H9 (cell line): ENCODE measurements at regions not wholly inside any gene's neighbourhood (a gene's known extent, or its start where the extent isn't known, plus 50 kb on each side); places are given as distances from the start of the nearest gene placed in this dataset.

Experiments used
- DNase-seq: peaks from one replicate; pipeline ENCODE4 v3.0.0-alpha.2; 2017
- H2AFZ ChIP-seq: one replicate; pipeline ENCODE4 v1.6.1; 2013; ENCODE audit warnings: mild to moderate bottlenecking, low read length, control low read depth, moderate library complexity
- H2AK5ac ChIP-seq: 2 replicates; pipeline ENCODE4 v1.6.1; 2013; ENCODE audit warnings: low read length, control low read depth, mixed read lengths; ENCODE audit not compliant: insufficient read length
- H2BK120ac ChIP-seq: one replicate; pipeline ENCODE4 v1.6.1; 2013; ENCODE audit warnings: low read depth, mild to moderate bottlenecking, low read length, control low read depth, inconsistent platforms; ENCODE audit not compliant: poor library complexity, severe bottlenecking
- H2BK12ac ChIP-seq: 2 replicates; pipeline ENCODE4 v1.6.1; 2013; ENCODE audit warnings: low read length, control low read depth, mixed read lengths, low read depth; ENCODE audit not compliant: insufficient read length
- H2BK15ac ChIP-seq: 2 replicates; pipeline ENCODE4 v1.6.1; 2013; ENCODE audit warnings: low read depth, low read length, control low read depth
- H2BK20ac ChIP-seq: one replicate; pipeline ENCODE4 v1.6.1; 2013; ENCODE audit warnings: low read depth, mild to moderate bottlenecking, low read length, control low read depth, inconsistent platforms; ENCODE audit not compliant: poor library complexity, severe bottlenecking
- H2BK5ac ChIP-seq: 2 replicates; pipeline ENCODE4 v1.6.1; 2013; ENCODE audit warnings: low read length, control low read depth, mixed read lengths; ENCODE audit not compliant: insufficient read length
- H3K14ac ChIP-seq: 2 replicates; pipeline ENCODE4 v1.6.1; 2013; ENCODE audit warnings: low read length, control low read depth; ENCODE audit not compliant: insufficient read depth
- H3K18ac ChIP-seq: 2 replicates; pipeline ENCODE4 v1.6.1; 2013; ENCODE audit warnings: low read depth, mild to moderate bottlenecking, mixed read lengths, low read length, control low read depth; ENCODE audit not compliant: insufficient read length
- H3K23ac ChIP-seq: 2 replicates; pipeline ENCODE4 v1.6.1; 2013; ENCODE audit warnings: low read length, control low read depth, mixed read lengths, low read depth; ENCODE audit not compliant: insufficient read length
- H3K23me2 ChIP-seq: 2 replicates; pipeline ENCODE4 v1.6.1; 2013; ENCODE audit warnings: low read depth, mild to moderate bottlenecking, mixed read lengths, low read length, control low read depth; ENCODE audit not compliant: insufficient read length, poor library complexity, severe bottlenecking
- H3K27ac ChIP-seq: 2 replicates; pipeline ENCODE4 v1.5.1; 2013; ENCODE audit warnings: low read length, control low read depth, mixed read lengths, low read depth; ENCODE audit not compliant: insufficient read length
- H3K27me3 ChIP-seq: 2 replicates; pipeline ENCODE4 v1.6.1; 2013; ENCODE audit warnings: low read length, control low read depth, inconsistent platforms; ENCODE audit not compliant: insufficient read depth
- H3K4ac ChIP-seq: 2 replicates; pipeline ENCODE4 v1.6.1; 2013; ENCODE audit warnings: low read depth, mild to moderate bottlenecking, control low read depth, inconsistent platforms, low read length, moderate library complexity
- H3K4me1 ChIP-seq: 2 replicates; pipeline ENCODE4 v1.6.1; 2013; ENCODE audit warnings: low read length, control low read depth, inconsistent platforms; ENCODE audit not compliant: insufficient read depth
- H3K4me2 ChIP-seq: 2 replicates; pipeline ENCODE4 v1.6.1; 2013; ENCODE audit warnings: low read length, control low read depth, mixed read lengths; ENCODE audit not compliant: insufficient read length, insufficient read depth
- H3K56ac ChIP-seq: 2 replicates; pipeline ENCODE4 v1.6.1; 2013; ENCODE audit warnings: low read depth, mild to moderate bottlenecking, mixed read lengths, low read length, control low read depth; ENCODE audit not compliant: insufficient read length
- H3K79me1 ChIP-seq: 2 replicates; pipeline ENCODE4 v1.6.1; 2013; ENCODE audit warnings: low read depth, mild to moderate bottlenecking, moderate library complexity, low read length, control low read depth, inconsistent platforms; ENCODE audit not compliant: insufficient read depth, poor library complexity, severe bottlenecking
- H3K79me2 ChIP-seq: 2 replicates; pipeline ENCODE4 v1.6.1; 2013; ENCODE audit warnings: low read length, control low read depth, inconsistent platforms; ENCODE audit not compliant: insufficient read depth
- H3K9ac ChIP-seq: 2 replicates; pipeline ENCODE4 v1.6.1; 2013; ENCODE audit warnings: low read length, control low read depth, mixed read lengths; ENCODE audit not compliant: insufficient read length; ENCODE audit errors: extremely low read depth
- H3K9me3 ChIP-seq: one replicate; pipeline ENCODE4 v1.6.1; 2013; ENCODE audit warnings: low read depth, low read length, inconsistent platforms; ENCODE audit not compliant: control insufficient read depth
- H3T11ph ChIP-seq: one replicate; pipeline ENCODE4 v1.6.1; 2013; ENCODE audit warnings: mild to moderate bottlenecking, low read length, control low read depth, inconsistent platforms
- H4K20me1 ChIP-seq: one replicate; pipeline ENCODE4 v1.6.1; 2013; ENCODE audit not compliant: control insufficient read depth, insufficient read length, insufficient read depth
- H4K5ac ChIP-seq: 2 replicates; pipeline ENCODE4 v1.6.1; 2013; ENCODE audit warnings: low read depth, mild to moderate bottlenecking, mixed read lengths, low read length, control low read depth; ENCODE audit not compliant: insufficient read length
- H4K8ac ChIP-seq: replicated peaks from 2 replicates; pipeline ENCODE4 v1.6.1; 2013; ENCODE audit warnings: low read length, control low read depth, mixed read lengths, low read depth; ENCODE audit not compliant: insufficient read length
- H4K91ac ChIP-seq: 2 replicates; pipeline ENCODE4 v1.6.1; 2013; ENCODE audit warnings: low read depth, mild to moderate bottlenecking, moderate library complexity, mixed read lengths, low read length, control low read depth; ENCODE audit not compliant: insufficient read length
- H3K27ac Mint-ChIP-seq, 3 experiments: 2 replicates in 2 of 3; 3 replicates in 1 of 3; pipeline ENCODE4 v1.8.0; 2020 to 2021; ENCODE audit warnings: mixed read lengths in 3 of 3, mild to moderate bottlenecking in 1 of 3, moderate library complexity in 1 of 3
- H3K27me3 Mint-ChIP-seq: 2 replicates; pipeline ENCODE4 v1.8.0; 2021; ENCODE audit warnings: low read depth, mild to moderate bottlenecking, moderate library complexity, mixed read lengths
- H3K36me3 Mint-ChIP-seq, 3 experiments: 2 replicates in 2 of 3; 3 replicates in 1 of 3; pipeline ENCODE4 v1.8.0; 2020 to 2021; ENCODE audit warnings: low read depth in 3 of 3, mixed read lengths in 3 of 3; ENCODE audit not compliant: insufficient read depth in 1 of 3
- H3K4me1 Mint-ChIP-seq, 2 experiments: 2 replicates each; pipeline ENCODE4 v1.8.0; 2020; ENCODE audit warnings: mixed read lengths in 2 of 2
- H3K4me3 Mint-ChIP-seq, 2 experiments: 2 replicates in 1 of 2; 3 replicates in 1 of 2; pipeline ENCODE4 v1.8.0; 2020 to 2021; ENCODE audit warnings: mild to moderate bottlenecking in 2 of 2, mixed read lengths in 2 of 2, moderate library complexity in 1 of 2
- H3K9me3 Mint-ChIP-seq, 2 experiments: 2 replicates in 1 of 2; 3 replicates in 1 of 2; pipeline ENCODE4 v1.8.0; 2020; ENCODE audit warnings: mild to moderate bottlenecking in 2 of 2, mixed read lengths in 2 of 2, moderate library complexity in 1 of 2
- WGBS: extraction: QIAGEN DNeasy Blood & Tissue Kit; methylation state at CpG from one replicate; pipeline ENCODE4 v1.1.7; 2013; ENCODE audit warnings: missing lambda C conversion rate, low lambda C conversion rate, mixed read lengths; ENCODE audit not compliant: insufficient read length; ENCODE audit errors: extremely low coverage; 5-methylcytosine and 5-hydroxymethylcytosine counted together
- TF ChIP-seq, protein P1 (sequence below): fragments of 200-600 bp; sonication (generic); conservative IDR thresholded peaks from 3 replicates; pipeline ENCODE4 v1.8.0; 2021; ENCODE audit warnings: antibody characterized with exemption, mild to moderate bottlenecking

DNA sequence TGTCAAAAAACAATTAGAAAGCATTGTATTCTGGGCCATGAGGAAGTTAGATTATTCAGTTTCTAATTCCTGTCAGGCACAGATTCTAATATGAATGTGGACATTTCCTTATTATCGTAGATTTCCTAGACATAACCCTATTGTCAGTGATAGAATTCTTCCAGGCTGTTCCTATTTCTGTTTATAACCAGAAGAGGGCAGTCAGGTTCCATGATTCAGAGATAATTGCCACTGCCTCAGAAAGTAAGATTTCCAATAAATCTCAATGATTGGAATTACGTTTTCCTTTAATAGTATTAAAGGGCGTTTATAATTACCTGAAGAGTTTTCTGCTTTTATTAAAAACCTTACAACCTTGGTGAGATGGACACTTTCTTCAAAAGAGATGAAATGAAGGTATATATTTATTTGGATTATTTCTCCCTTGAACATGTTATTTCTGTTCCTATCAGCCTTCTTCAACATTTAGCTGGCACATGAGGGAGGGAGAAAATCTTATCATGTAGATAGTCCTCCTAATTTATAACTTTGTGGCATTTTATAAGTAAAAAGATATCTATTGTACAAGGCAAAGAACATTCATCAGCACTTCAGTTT is 439.2 kb downstream of the MCTP2 start:
- WGBS, result no CpG with 5 or more reads among the region's 3 CpGs
- Mint-ChIP-seq H3K4me3 (no peak overlapping the region), H3K4me1 (peaks cover 17 to 22% of the 10 kb centered on the region in 2 experiments), H3K9me3 (no peaks in the 10 kb centered on the region), H3K27ac (no peak overlapping the region), H3K27me3 (peaks cover 1% of the 10 kb centered on the region), H3K36me3 (no peaks in the 10 kb centered on the region)
- Histone ChIP-seq H2BK120ac (no peak overlapping the region), H3K9me3 (no peaks in the 10 kb centered on the region), H2BK12ac (no peak overlapping the region), H3K27me3 (no peaks in the 10 kb centered on the region), H3K4me2 (no peak overlapping the region), H3K27ac (no peak overlapping the region), H3K4ac (no peak overlapping the region), H3K23me2 (no peaks in the 10 kb centered on the region), H4K5ac (no peak overlapping the region), H3K79me2 (no peaks in the 10 kb centered on the region), H4K8ac (no peak overlapping the region), H3K9ac (no peak overlapping the region), H3T11ph (no peak overlapping the region), H2AK5ac (no peak overlapping the region), H2AFZ (no peak overlapping the region), H3K23ac (no peak overlapping the region), H2BK20ac (no peak overlapping the region), H3K56ac (no peak overlapping the region), H3K4me1 (no peaks in the 10 kb centered on the region), H3K18ac (no peak overlapping the region), H2BK5ac (no peak overlapping the region), H4K91ac (no peak overlapping the region), H3K79me1 (no peaks in the 10 kb centered on the region), H2BK15ac (no peak overlapping the region), H4K20me1 (no peaks in the 10 kb centered on the region), H3K14ac (no peak overlapping the region)
- no peak for DNase-seq
- TF ChIP-seq, protein P1, sequence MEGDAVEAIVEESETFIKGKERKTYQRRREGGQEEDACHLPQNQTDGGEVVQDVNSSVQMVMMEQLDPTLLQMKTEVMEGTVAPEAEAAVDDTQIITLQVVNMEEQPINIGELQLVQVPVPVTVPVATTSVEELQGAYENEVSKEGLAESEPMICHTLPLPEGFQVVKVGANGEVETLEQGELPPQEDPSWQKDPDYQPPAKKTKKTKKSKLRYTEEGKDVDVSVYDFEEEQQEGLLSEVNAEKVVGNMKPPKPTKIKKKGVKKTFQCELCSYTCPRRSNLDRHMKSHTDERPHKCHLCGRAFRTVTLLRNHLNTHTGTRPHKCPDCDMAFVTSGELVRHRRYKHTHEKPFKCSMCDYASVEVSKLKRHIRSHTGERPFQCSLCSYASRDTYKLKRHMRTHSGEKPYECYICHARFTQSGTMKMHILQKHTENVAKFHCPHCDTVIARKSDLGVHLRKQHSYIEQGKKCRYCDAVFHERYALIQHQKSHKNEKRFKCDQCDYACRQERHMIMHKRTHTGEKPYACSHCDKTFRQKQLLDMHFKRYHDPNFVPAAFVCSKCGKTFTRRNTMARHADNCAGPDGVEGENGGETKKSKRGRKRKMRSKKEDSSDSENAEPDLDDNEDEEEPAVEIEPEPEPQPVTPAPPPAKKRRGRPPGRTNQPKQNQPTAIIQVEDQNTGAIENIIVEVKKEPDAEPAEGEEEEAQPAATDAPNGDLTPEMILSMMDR, result peak; percentile 86
